ENCODE measurements at regions not wholly inside any gene's neighbourhood (a gene's known extent, or its start where the extent isn't known, plus 50 kb on each side); places are given as distances from the start of the nearest gene placed in this dataset.

GRCh38 chr6:95404777-95405176, 172.6 kb upstream of the MANEA start:
- no peaks in the 10 kb centered on the region for H3K36me3 ChIP-seq (ENCODE audit: control insufficient read depth in 2 of 4, insufficient read depth in 4 of 4, low read length in 3 of 4)
- H3K4me3 ChIP-seq (ENCODE audit: extremely low read depth in 1 of 4, insufficient read depth in 2 of 4, low read depth in 3 of 4, low read length in 4 of 4) = no peak overlapping the region
- no peak overlapping the region for H3K18ac ChIP-seq (ENCODE audit: extremely low read depth, low read length)
- no peaks in the 10 kb centered on the region for H4K20me1 ChIP-seq (replicated peaks in 1 of 2; ENCODE audit: control insufficient read depth in 1 of 2, insufficient read depth in 2 of 2, low read length in 2 of 2)
- no peaks in the 10 kb centered on the region for H3K23me2 ChIP-seq (ENCODE audit: low read depth, low read length)
- H3K23ac ChIP-seq (ENCODE audit: insufficient read length) = no peak overlapping the region
- POLR2A ChIA-PET (ENCODE audit: partially characterized antibody) = no interaction called here
- H2BK120ac ChIP-seq (replicated peaks; ENCODE audit: low read depth, low read length) = no peak overlapping the region
- CTCF ChIA-PET (ENCODE audit: partially characterized antibody) = no interaction called here
- no peak overlapping the region for H4K5ac ChIP-seq (ENCODE audit: insufficient read length, low read depth, low read length)
- no peaks in the 10 kb centered on the region for H3K4me1 ChIP-seq (replicated peaks in 1 of 4; ENCODE audit: control insufficient read depth in 3 of 4, insufficient read depth in 4 of 4, low read length in 3 of 4)
- no peak overlapping the region for H3K9ac ChIP-seq (replicated peaks in 1 of 4; ENCODE audit: extremely low read depth in 1 of 4, low read depth in 3 of 4, low read length in 3 of 4)
- no peak overlapping the region for H2BK12ac ChIP-seq (ENCODE audit: low read depth, low read length)
- H3K14ac ChIP-seq (ENCODE audit: insufficient read length) = no peak overlapping the region
- no peak overlapping the region for H3K4me2 ChIP-seq (ENCODE audit: insufficient read depth in 1 of 2, low read depth in 2 of 2, low read length in 2 of 2)
- no peak overlapping the region for H2AFZ ChIP-seq (ENCODE audit: low read length)
- H2BK20ac ChIP-seq (ENCODE audit: low read length) = no peak overlapping the region
- FAIRE-seq (no peak), DNase-seq (ENCODE audit: low read depth in 1 of 2, low spot score in 2 of 2) (no peak)
- 87% methylated on average over 2 of the region's 2 CpGs; no CpG with 5 or more reads in 1 of the 2 experiments for WGBS, 2 experiments (ENCODE audit: extremely low coverage in 1 of 2, insufficient coverage in 1 of 2, insufficient read length in 1 of 2, insufficient replicate concordance in 2 of 2, low coverage in 1 of 2, low lambda C conversion rate in 2 of 2, missing lambda C conversion rate in 1 of 2)
- no peak overlapping the region for H4K8ac ChIP-seq (ENCODE audit: extremely low read depth, insufficient read depth, low read length)
- H3K27ac ChIP-seq (ENCODE audit: low read depth, low read length) = no peak overlapping the region
- no peaks in the 10 kb centered on the region for H3K9me3 ChIP-seq (ENCODE audit: insufficient read depth in 2 of 2, low read depth in 1 of 2, low read length in 1 of 2)
- H2BK5ac ChIP-seq (ENCODE audit: low read depth, low read length) = no peak overlapping the region
- H2AK5ac ChIP-seq (ENCODE audit: low read depth, low read length) = no peak overlapping the region
- no peak overlapping the region for H3K56ac ChIP-seq (replicated peaks; ENCODE audit: insufficient read length, low read depth, low read length)
- H4K91ac ChIP-seq (replicated peaks; ENCODE audit: insufficient read length, low read length) = no peak overlapping the region
- H3K79me1 ChIP-seq (ENCODE audit: low read depth, low read length) = no peaks in the 10 kb centered on the region
- H3K79me2 ChIP-seq (ENCODE audit: control insufficient read depth in 1 of 2, insufficient read depth in 2 of 2, low read length in 2 of 2) = no peaks in the 10 kb centered on the region
- no peak overlapping the region for H2BK15ac ChIP-seq (ENCODE audit: low read length)
- H3K4ac ChIP-seq (replicated peaks; ENCODE audit: insufficient read length, low read depth, low read length) = no peak overlapping the region
- H3K27me3 ChIP-seq (replicated peaks in 1 of 4; ENCODE audit: control insufficient read depth in 3 of 4, extremely low read depth in 1 of 4, insufficient read depth in 3 of 4, low read length in 3 of 4) = no peaks in the 10 kb centered on the region
- no peak for TF ChIP-seq USF2 (IDR thresholded peaks at IDR 0.05; ENCODE audit: low read length)
- no peak for TF ChIP-seq TAF1 (IDR thresholded peaks at IDR 0.05; ENCODE audit: low read depth, low read length)
